B cell (primary cell): ENCODE measurements at regions not wholly inside any gene's neighbourhood (a gene's known extent, or its start where the extent isn't known, plus 50 kb on each side); places are given as distances from the start of the nearest gene placed in this dataset.

Source experiments
- ATAC-seq: fragments of 200-7000 bp; cut with Tn5 transposase; one replicate; pipeline ENCODE4 v1.10.0; 2021; ENCODE audit warnings: low read depth, mild to moderate bottlenecking, moderate number of reproducible peaks, moderate library complexity
- CTCF ChIA-PET: fragments of 350-600 bp; sonication (Branson Sonifier 250); formaldehyde crosslinking; loops from one replicate; lab custom pipeline; 2021; ENCODE audit warnings: antibody characterized with exemption, inconsistent platforms; lab: Charles Lee
- POLR2A ChIA-PET: fragments of 350-600 bp; sonication (Branson Sonifier 250); formaldehyde crosslinking; loops from one replicate; lab custom pipeline; 2021; ENCODE audit warnings: antibody characterized with exemption; lab: Charles Lee
- DNase-seq: peaks from one replicate; pipeline ENCODE4 v3.0.0; 2013
- H2AFZ ChIP-seq: 2 replicates; pipeline ENCODE4 v1.6.1; 2012; ENCODE audit warnings: mild to moderate bottlenecking, low read depth, low read length; ENCODE audit not compliant: insufficient read depth, poor library complexity, severe bottlenecking
- H3K27ac ChIP-seq, 2 donors: 1 replicate in 1 of 2; 2 replicates in 1 of 2; pipeline ENCODE4 v1.5.1; 2012 to 2013; ENCODE audit warnings: low read length in 2 of 2, mild to moderate bottlenecking in 2 of 2, moderate library complexity in 1 of 2
- H3K27me3 ChIP-seq, 4 experiments: fragments of 200-600 bp in 1 of 4; sonication (generic) in 1 of 4; replicated peaks in 1 of 4; 1 replicate in 2 of 4; 2 replicates in 2 of 4; pipeline versions ENCODE4 v1.6.1 to v1.7.0; 2013 to 2016; ENCODE audit warnings: low read length in 3 of 4, mild to moderate bottlenecking in 2 of 4, mixed read lengths in 1 of 4, moderate library complexity in 1 of 4; ENCODE audit not compliant: insufficient read depth in 4 of 4, control insufficient read depth in 3 of 4; ENCODE audit errors: control extremely low read depth in 1 of 4
- H3K36me3 ChIP-seq, 2 experiments: replicated peaks in 1 of 2; 1 replicate in 1 of 2; 2 replicates in 1 of 2; pipeline versions ENCODE4 v1.6.1 to v1.7.1; 2013; ENCODE audit warnings: low read length in 1 of 2; ENCODE audit not compliant: insufficient read depth in 2 of 2, control insufficient read depth in 1 of 2; ENCODE audit errors: control extremely low read depth in 1 of 2, extremely low read depth in 1 of 2
- H3K4me1 ChIP-seq, 2 donors: fragments of 200-600 bp in 1 of 2; sonication (generic) in 1 of 2; 1 replicate in 1 of 2; 2 replicates in 1 of 2; pipeline versions ENCODE4 v1.5.1 to v1.6.1; 2013 to 2017; ENCODE audit warnings: low read length in 2 of 2; ENCODE audit not compliant: control insufficient read depth in 2 of 2, insufficient read depth in 2 of 2
- H3K4me2 ChIP-seq: replicated peaks from 2 replicates; pipeline ENCODE3; 2012; ENCODE audit warnings: mild to moderate bottlenecking, low read depth, low read length; ENCODE audit not compliant: poor library complexity, severe bottlenecking
- H3K4me3 ChIP-seq, 5 experiments: fragments of 200-600 bp in 1 of 5; sonication (generic) in 1 of 5; 1 replicate in 3 of 5; 2 replicates in 2 of 5; pipeline versions ENCODE4 v1.5.1 to v1.7.0; 2011 to 2016; ENCODE audit warnings: low read length in 4 of 5, mild to moderate bottlenecking in 4 of 5, low read depth in 2 of 5, control low read depth in 1 of 5, moderate library complexity in 1 of 5; ENCODE audit not compliant: insufficient read depth in 1 of 5; ENCODE audit errors: control extremely low read depth in 1 of 5, extremely low read depth in 1 of 5
- H3K79me2 ChIP-seq: fragments of 200-600 bp; sonication (generic); one replicate; pipeline ENCODE4 v1.6.0; 2016; ENCODE audit warnings: low read length; ENCODE audit not compliant: control insufficient read depth, insufficient read depth
- H3K9ac ChIP-seq: fragments of 200-600 bp; sonication (generic); 2 replicates; pipeline ENCODE4 v1.6.1; 2017; ENCODE audit warnings: mild to moderate bottlenecking, low read length, moderate library complexity
- H3K9me3 ChIP-seq, 3 donors: one replicate each; pipeline versions ENCODE4 v1.6.1 to v1.7.1; 2013; ENCODE audit warnings: low read length in 2 of 3; ENCODE audit not compliant: control insufficient read depth in 2 of 3, insufficient read depth in 1 of 3; ENCODE audit errors: control extremely low read depth in 1 of 3
- H4K20me1 ChIP-seq: 2 replicates; pipeline ENCODE4 v1.6.0; 2012; ENCODE audit warnings: mild to moderate bottlenecking, low read length; ENCODE audit not compliant: insufficient read depth, control insufficient read depth, poor library complexity, severe bottlenecking
- H3K27ac Mint-ChIP-seq: one replicate; pipeline ENCODE4 v1.8.0; 2021; ENCODE audit warnings: mixed read lengths
- H3K27me3 Mint-ChIP-seq: one replicate; pipeline ENCODE4 v1.8.0; 2021; ENCODE audit warnings: mixed read lengths
- H3K4me1 Mint-ChIP-seq: one replicate; pipeline ENCODE4 v1.8.0; 2021; ENCODE audit warnings: mixed read lengths
- H3K4me3 Mint-ChIP-seq: one replicate; pipeline ENCODE4 v1.8.0; 2021; ENCODE audit warnings: mixed read lengths
- H3K9me3 Mint-ChIP-seq: one replicate; pipeline ENCODE4 v1.8.0; 2022; ENCODE audit warnings: mixed read lengths; ENCODE audit not compliant: insufficient read depth
- CTCF ChIP-seq: fragments of 200-600 bp; IDR thresholded peaks from one replicate; pipeline ENCODE4 v1.8.0; 2022; ENCODE audit warnings: antibody characterized with exemption, mild to moderate bottlenecking
- EZH2 ChIP-seq: IDR thresholded peaks from 2 replicates; pipeline ENCODE4 v1.6.1; 2012; ENCODE audit warnings: borderline replicate concordance, low read depth, mild to moderate bottlenecking, moderate library complexity, low read length; ENCODE audit not compliant: insufficient read depth, poor library complexity, severe bottlenecking
- WGBS: methylation state at CpG from one replicate; pipeline ENCODE4 v1.1.5; 2013; ENCODE audit warnings: missing lambda C conversion rate; ENCODE audit not compliant: insufficient coverage; 5-methylcytosine and 5-hydroxymethylcytosine counted together
- intact Hi-C: fragments of 100-400 bp; cut with micrococcal nuclease; formaldehyde crosslinking; loops from one replicate; pipeline ENCODE4 v1.10.0; 2022

- Histone ChIP-seq H3K4me2 (no peak overlapping the region), H3K9ac (no peak overlapping the region), H4K20me1 (no peaks in the 10 kb centered on the region), H3K27ac (no peak overlapping the region), H2AFZ (no peak overlapping the region), H3K36me3 (no peaks in the 10 kb centered on the region), H3K27me3 (peaks cover 0 to 16% (median 7%) of the 10 kb centered on the region in 4 experiments), H3K9me3 (peaks cover 0 to 8% (median 0%) of the 10 kb centered on the region in 3 donors), H3K4me3 (no peak overlapping the region), H3K4me1 (no peaks in the 10 kb centered on the region), H3K79me2 (no peaks in the 10 kb centered on the region)
- Mint-ChIP-seq H3K4me3 (no peak overlapping the region), H3K27me3 (peaks cover 54% of the 10 kb centered on the region), H3K27ac (no peak overlapping the region), H3K4me1 (no peaks in the 10 kb centered on the region), H3K9me3 (no peaks in the 10 kb centered on the region)
- POLR2A ChIA-PET, result no interaction called here
- DNase-seq, result no peak
- ATAC-seq, result no peak
- intact Hi-C loops, result no loop called here
- WGBS, result 56% methylated on average over 3 of the region's 3 CpGs
- CTCF ChIA-PET, result no interaction called here
- TF ChIP-seq EZH2 (no peak), CTCF (no peak)
Measured at GRCh38 chr2:235267251-235267650, 226.6 kb upstream of the AGAP1 start.

DNA sequence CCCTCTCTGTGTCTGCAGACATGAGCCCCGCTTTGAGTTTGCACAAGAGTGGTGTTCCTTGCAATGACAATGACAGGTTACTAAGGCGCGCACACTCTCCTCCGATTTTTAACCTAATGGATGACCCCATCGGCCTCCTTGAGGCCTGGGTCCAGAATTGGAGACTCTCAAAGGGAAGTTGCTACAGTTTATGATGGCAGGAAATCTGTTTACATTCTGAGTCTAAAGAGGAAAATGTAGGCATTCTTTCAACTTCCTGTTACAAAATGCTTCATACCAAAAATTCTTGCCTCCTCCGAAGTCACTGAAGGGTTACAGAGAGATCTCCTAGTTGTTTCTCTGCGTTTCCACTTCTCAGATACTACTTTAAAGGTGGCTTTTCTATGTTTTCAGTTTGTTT lies 225.3 kb upstream of the AGAP1 start:
- H3K4me2 ChIP-seq, result no peak overlapping the region
- peaks cover 56% of the 10 kb centered on the region for H3K27me3 Mint-ChIP-seq
- POLR2A ChIA-PET, result no interaction called here

More for the DNA sequence above, 225.3 kb upstream of the AGAP1 start:
- H3K27ac ChIP-seq, result no peak overlapping the region
- intact Hi-C loops, result no loop called here
- Mint-ChIP-seq H3K27ac (no peak overlapping the region), H3K4me1 (no peaks in the 10 kb centered on the region), H3K9me3 (no peaks in the 10 kb centered on the region), H3K4me3 (no peak overlapping the region)
- peaks cover 0 to 22% (median 7%) of the 10 kb centered on the region in 4 experiments for H3K27me3 ChIP-seq
- no peak for DNase-seq
- H3K9me3 ChIP-seq, result peaks cover 0 to 2% (median 0%) of the 10 kb centered on the region in 3 donors
- H4K20me1 ChIP-seq, result no peaks in the 10 kb centered on the region
- no peaks in the 10 kb centered on the region for H3K36me3 ChIP-seq
- H3K79me2 ChIP-seq, result no peaks in the 10 kb centered on the region
- no peak for ATAC-seq
- H3K4me1 ChIP-seq, result no peaks in the 10 kb centered on the region
- WGBS, result 64% methylated on average over 5 of the region's 7 CpGs
- H3K9ac ChIP-seq, result no peak overlapping the region
- CTCF ChIA-PET, result no interaction called here
- H2AFZ ChIP-seq, result no peak overlapping the region
- TF ChIP-seq CTCF, result no peak
- TF ChIP-seq EZH2, result no peak
- no peak overlapping the region for H3K4me3 ChIP-seq
